NB4 (cell line): ENCODE measurements at regions not wholly inside any gene's neighbourhood (a gene's known extent, or its start where the extent isn't known, plus 50 kb on each side); places are given as distances from the start of the nearest gene placed in this dataset.

Experiments used
- DNase-seq: peaks from one replicate; pipeline ENCODE4 v3.0.0; 2010; ENCODE audit warnings: low read depth
- H3K4me3 ChIP-seq: one replicate; pipeline ENCODE4 v1.5.1; 2011; ENCODE audit warnings: mild to moderate bottlenecking, low read depth, low read length, moderate library complexity
- MYC ChIP-seq: IDR thresholded peaks from 2 replicates; pipeline ENCODE4 v1.6.1; 2011; ENCODE audit warnings: low read depth, low read length
- POLR2A ChIP-seq: IDR thresholded peaks from 2 replicates; pipeline ENCODE4 v1.6.1; 2011; ENCODE audit warnings: mild to moderate bottlenecking; ENCODE audit not compliant: insufficient read length; ENCODE audit errors: extremely low read depth
- TF ChIP-seq, protein P1 (sequence below): IDR thresholded peaks from 2 replicates; pipeline ENCODE4 v1.6.1; 2011; ENCODE audit warnings: low read depth, low read length
- TF ChIP-seq, protein P2 (sequence below): IDR thresholded peaks from one replicate; pipeline ENCODE4 v1.5.1; 2012; ENCODE audit warnings: low read depth, low read length

DNA sequence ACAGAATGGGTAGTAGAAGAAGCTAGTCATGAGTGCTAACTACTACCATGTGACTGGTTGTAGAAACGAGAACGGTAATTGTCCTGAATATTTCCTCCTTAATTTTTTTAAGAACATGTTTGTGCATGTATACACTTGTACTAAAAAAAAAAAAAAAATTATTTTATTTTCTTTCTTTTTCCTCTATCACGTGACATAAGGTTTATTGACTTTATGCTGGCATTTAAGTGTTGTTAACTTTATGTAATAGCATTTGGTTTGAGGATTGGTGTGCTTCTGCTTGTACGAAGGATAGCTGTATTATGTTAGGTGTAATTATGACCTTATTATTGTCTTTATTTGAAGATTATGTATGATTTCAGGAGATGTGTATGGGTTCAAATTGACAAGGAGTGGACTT lies 349.1 kb upstream of the PTPRD start:
- H3K4me3 ChIP-seq, result no peak overlapping the region
- DNase-seq, result no peak
- TF ChIP-seq, protein P1, sequence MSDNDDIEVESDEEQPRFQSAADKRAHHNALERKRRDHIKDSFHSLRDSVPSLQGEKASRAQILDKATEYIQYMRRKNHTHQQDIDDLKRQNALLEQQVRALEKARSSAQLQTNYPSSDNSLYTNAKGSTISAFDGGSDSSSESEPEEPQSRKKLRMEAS, result no peak
- TF ChIP-seq, protein P2, sequence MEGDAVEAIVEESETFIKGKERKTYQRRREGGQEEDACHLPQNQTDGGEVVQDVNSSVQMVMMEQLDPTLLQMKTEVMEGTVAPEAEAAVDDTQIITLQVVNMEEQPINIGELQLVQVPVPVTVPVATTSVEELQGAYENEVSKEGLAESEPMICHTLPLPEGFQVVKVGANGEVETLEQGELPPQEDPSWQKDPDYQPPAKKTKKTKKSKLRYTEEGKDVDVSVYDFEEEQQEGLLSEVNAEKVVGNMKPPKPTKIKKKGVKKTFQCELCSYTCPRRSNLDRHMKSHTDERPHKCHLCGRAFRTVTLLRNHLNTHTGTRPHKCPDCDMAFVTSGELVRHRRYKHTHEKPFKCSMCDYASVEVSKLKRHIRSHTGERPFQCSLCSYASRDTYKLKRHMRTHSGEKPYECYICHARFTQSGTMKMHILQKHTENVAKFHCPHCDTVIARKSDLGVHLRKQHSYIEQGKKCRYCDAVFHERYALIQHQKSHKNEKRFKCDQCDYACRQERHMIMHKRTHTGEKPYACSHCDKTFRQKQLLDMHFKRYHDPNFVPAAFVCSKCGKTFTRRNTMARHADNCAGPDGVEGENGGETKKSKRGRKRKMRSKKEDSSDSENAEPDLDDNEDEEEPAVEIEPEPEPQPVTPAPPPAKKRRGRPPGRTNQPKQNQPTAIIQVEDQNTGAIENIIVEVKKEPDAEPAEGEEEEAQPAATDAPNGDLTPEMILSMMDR, result no peak
- TF ChIP-seq POLR2A, result no peak
- TF ChIP-seq MYC, result no peak

GRCh38 chr9:10983251-10983650 lies 370.4 kb upstream of the PTPRD start:
- no peak overlapping the region for H3K4me3 ChIP-seq
- DNase-seq, result no peak
- TF ChIP-seq, protein P2, result no peak
- TF ChIP-seq, protein P1, result no peak
- TF ChIP-seq MYC, result no peak
- TF ChIP-seq POLR2A, result no peak

- TF ChIP-seq MYC (no peak), POLR2A (no peak)
- TF ChIP-seq, protein P2, result no peak
- TF ChIP-seq, protein P1, result no peak
- DNase-seq, result no peak
- no peak overlapping the region for H3K4me3 ChIP-seq
Measured at GRCh38 chr9:10999646-11000045, 386.8 kb upstream of the PTPRD start.

- DNase-seq, result no peak
- no peak overlapping the region for H3K4me3 ChIP-seq
- TF ChIP-seq POLR2A (no peak), MYC (no peak)
- TF ChIP-seq, protein P2, result no peak
- TF ChIP-seq, protein P1, result no peak
Measured at GRCh38 chr9:11001546-11001945, 388.7 kb upstream of the PTPRD start.

DNA sequence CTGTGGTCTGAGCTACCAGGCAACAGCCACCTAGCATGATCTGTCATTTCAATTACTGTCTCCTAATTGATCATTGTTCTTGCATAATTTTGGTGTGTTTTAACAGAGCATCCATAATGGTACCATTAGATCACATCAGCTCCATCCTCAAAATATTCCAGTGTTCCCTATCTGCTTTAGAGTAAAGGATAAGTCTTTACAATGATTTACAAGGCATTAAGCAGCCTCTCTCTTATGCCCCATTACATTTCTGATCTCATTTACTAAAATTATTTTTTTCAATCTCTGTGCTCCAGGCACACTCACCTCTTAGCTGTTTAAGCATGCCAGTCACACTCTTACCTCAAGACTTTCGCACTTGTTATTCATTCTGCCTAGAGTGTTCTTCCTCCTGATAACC lies 389.9 kb upstream of the PTPRD start:
- H3K4me3 ChIP-seq, result no peak overlapping the region
- TF ChIP-seq MYC, result no peak
- TF ChIP-seq, protein P2, result no peak
- TF ChIP-seq POLR2A, result no peak
- TF ChIP-seq, protein P1, result no peak
- DNase-seq, result no peak

DNA sequence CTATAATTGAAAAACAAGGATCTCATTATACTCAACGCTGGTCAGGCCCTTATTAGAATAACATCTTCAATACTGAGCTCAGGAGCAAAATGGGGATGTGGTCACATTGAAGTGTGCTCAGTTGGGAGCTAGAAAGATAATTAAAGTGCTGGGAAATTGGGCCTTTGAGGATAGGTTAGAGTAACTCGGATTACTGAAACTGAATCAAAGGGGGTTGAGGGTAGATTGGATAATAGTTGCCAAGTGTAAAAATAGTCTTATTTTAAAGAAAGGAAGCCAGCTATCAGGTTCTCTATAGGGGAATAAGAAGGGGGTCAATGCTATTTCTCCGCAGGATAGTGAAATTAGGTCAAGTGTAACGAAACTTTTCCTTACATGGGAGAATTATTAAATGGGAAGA lies 391.0 kb upstream of the PTPRD start:
- DNase-seq, result no peak
- H3K4me3 ChIP-seq, result no peak overlapping the region
- TF ChIP-seq MYC (no peak), POLR2A (no peak)
- TF ChIP-seq, protein P2, result no peak
- TF ChIP-seq, protein P1, result no peak
